Karpas-422 (cell line): ENCODE measurements at regions not wholly inside any gene's neighbourhood (a gene's known extent, or its start where the extent isn't known, plus 50 kb on each side); places are given as distances from the start of the nearest gene placed in this dataset.
"Not testable (repeated sequence)": the region's sequence is repeated elsewhere in the genome, so short reads cannot be mapped to it uniquely, and the experiment has no call there.

Experiments used
- DNase-seq: peaks from one replicate; pipeline ENCODE4 v3.0.0-alpha.2; 2015
- H2AFZ ChIP-seq: fragments of 200-600 bp; sonication (generic); 2 replicates; pipeline ENCODE4 v1.6.1; 2014; ENCODE audit warnings: antibody characterized with exemption, low read length, mixed read lengths
- H3K27ac ChIP-seq: fragments of 200-600 bp; sonication (generic); 2 replicates; pipeline ENCODE4 v1.5.1; 2014; ENCODE audit warnings: mild to moderate bottlenecking, low read length, moderate library complexity
- H3K27me3 ChIP-seq: fragments of 200-600 bp; sonication (generic); 2 replicates; pipeline ENCODE4 v1.6.1; 2014; ENCODE audit warnings: low read length, mixed read lengths
- H3K36me3 ChIP-seq: fragments of 200-600 bp; sonication (generic); 2 replicates; pipeline ENCODE4 v1.6.1; 2014; ENCODE audit warnings: low read length, mixed read lengths; ENCODE audit not compliant: insufficient read depth
- H3K4me1 ChIP-seq: fragments of 200-600 bp; sonication (generic); 2 replicates; pipeline ENCODE4 v1.6.1; 2014; ENCODE audit warnings: mild to moderate bottlenecking, low read length, mixed read lengths
- H3K4me2 ChIP-seq: fragments of 200-600 bp; sonication (generic); 2 replicates; pipeline ENCODE4 v1.6.1; 2014; ENCODE audit warnings: low read length, low read depth, mild to moderate bottlenecking; ENCODE audit not compliant: poor library complexity, severe bottlenecking
- H3K4me3 ChIP-seq: fragments of 200-600 bp; sonication (generic); 2 replicates; pipeline ENCODE4 v1.5.1; 2014; ENCODE audit warnings: mild to moderate bottlenecking, antibody characterized with exemption, low read length, mixed read lengths
- H3K79me2 ChIP-seq: fragments of 200-600 bp; sonication (generic); 2 replicates; pipeline ENCODE4 v1.6.1; 2014; ENCODE audit warnings: mild to moderate bottlenecking, low read length, mixed read lengths
- H3K9ac ChIP-seq: fragments of 200-600 bp; sonication (generic); 2 replicates; pipeline ENCODE4 v1.6.0; 2014; ENCODE audit warnings: low read length
- H3K9me2 ChIP-seq: fragments of 200-600 bp; sonication (generic), shearing (Covaris generic); replicated peaks from 2 replicates; pipeline ENCODE4 v1.6.0; 2014; ENCODE audit warnings: mild to moderate bottlenecking, low read length, moderate library complexity; ENCODE audit not compliant: insufficient read depth
- H3K9me3 ChIP-seq: fragments of 300-700, 200-600 bp; sonication (generic); 2 replicates; pipeline ENCODE4 v1.6.1; 2014; ENCODE audit warnings: low read length, mixed read lengths
- H4K20me1 ChIP-seq: fragments of 200-600 bp; sonication (generic); 2 replicates; pipeline ENCODE4 v1.6.1; 2014; ENCODE audit warnings: mild to moderate bottlenecking, antibody characterized with exemption, low read length, low read depth; ENCODE audit not compliant: insufficient read depth

DNA sequence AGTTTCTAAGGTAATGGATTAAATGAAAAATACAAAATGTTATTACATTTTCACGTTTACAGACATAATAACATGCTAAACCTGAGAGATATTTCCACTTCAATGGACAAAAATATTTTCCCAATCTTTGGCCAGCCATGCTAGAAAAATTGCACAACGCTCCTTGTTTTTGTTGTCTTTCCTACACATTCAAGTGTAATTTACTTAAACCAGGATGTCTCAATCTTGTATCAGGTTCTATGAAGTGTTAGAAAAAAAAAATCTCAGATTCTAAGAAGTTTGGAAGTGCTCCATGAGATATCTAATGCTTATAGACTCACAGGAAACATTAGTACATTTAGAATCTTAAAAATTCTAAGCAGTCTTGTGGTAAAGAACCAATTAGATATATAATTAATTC, 141.8 kb upstream of the SLC35G4 start:
- no peak for DNase-seq
- Histone ChIP-seq H2AFZ (no peak overlapping the region), H3K27me3 (no peaks in the 10 kb centered on the region), H3K36me3 (no peaks in the 10 kb centered on the region), H3K27ac (no peak overlapping the region), H3K4me1 (no peaks in the 10 kb centered on the region), H3K9me2 (no peaks in the 10 kb centered on the region), H3K4me3 (no peak overlapping the region), H4K20me1 (no peaks in the 10 kb centered on the region), H3K4me2 (no peak overlapping the region), H3K79me2 (no peaks in the 10 kb centered on the region), H3K9ac (no peak overlapping the region), H3K9me3 (no peaks in the 10 kb centered on the region)

DNA sequence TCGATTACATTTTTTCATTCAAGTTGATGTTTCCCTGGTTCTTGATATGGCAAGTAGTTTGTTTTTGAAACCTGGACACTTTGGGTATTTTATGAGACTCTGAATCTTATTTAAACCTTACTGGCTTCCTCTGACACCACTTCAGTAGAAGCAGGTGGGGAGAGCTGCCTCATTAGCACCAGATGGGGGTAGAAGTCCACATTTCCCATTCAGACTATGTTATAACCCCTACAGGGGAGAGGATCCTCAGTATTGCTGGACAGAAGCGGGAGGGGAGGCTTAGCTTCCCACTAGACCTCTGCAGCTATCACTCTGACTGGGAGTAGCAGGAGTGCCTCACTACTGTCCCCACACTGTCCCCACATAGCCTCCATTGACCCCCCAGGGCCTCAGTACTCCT, 145.3 kb upstream of the SLC35G4 start:
- DNase-seq: no peak
- Histone ChIP-seq H3K79me2 (no peaks in the 10 kb centered on the region), H4K20me1 (no peaks in the 10 kb centered on the region), H3K4me1 (no peaks in the 10 kb centered on the region), H3K4me3 (no peak overlapping the region), H3K27me3 (no peaks in the 10 kb centered on the region), H3K9ac (no peak overlapping the region), H3K27ac (no peak overlapping the region), H3K36me3 (no peaks in the 10 kb centered on the region), H2AFZ (no peak overlapping the region), H3K9me2 (no peaks in the 10 kb centered on the region), H3K4me2 (no peak overlapping the region), H3K9me3 (no peaks in the 10 kb centered on the region)

DNA sequence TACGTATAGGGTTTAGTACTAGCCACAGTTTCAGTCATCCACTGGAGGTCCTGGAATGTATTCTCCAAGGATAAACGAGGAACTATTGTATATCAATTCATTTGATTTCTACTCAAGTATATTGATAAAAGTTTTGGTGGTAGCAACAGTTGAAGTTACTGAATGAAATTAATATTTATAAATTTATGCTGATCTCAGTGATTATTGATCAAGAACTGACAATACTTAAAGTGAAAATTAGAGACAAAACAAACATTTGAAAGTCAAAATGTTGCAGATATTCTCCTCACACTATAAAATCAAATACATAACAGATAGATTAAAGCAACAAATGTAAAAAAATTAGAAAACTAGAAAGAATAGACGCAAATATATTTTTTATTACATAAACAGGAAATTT, 150.9 kb upstream of the SLC35G4 start:
- Histone ChIP-seq H3K4me1 (no peaks in the 10 kb centered on the region), H3K27me3 (no peaks in the 10 kb centered on the region), H3K4me2 (no peak overlapping the region), H3K9me2 (no peaks in the 10 kb centered on the region), H3K36me3 (no peaks in the 10 kb centered on the region), H3K4me3 (no peak overlapping the region), H2AFZ (no peak overlapping the region), H3K79me2 (no peaks in the 10 kb centered on the region), H3K27ac (no peak overlapping the region), H3K9me3 (no peaks in the 10 kb centered on the region), H3K9ac (no peak overlapping the region), H4K20me1 (no peaks in the 10 kb centered on the region)
- no peak for DNase-seq

DNA sequence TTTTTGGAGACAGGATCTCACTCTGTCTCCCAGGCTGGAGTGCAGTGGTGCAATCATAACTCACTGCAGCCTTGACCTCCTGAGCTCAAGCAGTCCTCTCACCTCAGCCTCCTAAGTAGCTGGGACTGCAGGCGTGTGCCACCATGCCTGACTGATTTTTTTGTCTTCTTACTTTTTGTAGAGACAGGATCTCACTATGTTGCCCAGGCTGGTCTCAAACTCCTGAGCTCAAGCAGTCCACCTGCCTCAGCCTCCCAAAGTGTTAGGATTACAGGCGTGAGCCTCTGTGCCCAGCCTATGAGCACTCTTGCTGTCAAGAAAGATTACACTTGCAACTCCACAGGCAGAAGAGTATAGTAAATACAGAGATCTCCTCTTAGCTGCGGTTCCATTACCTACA, 151.5 kb upstream of the SLC35G4 start:
- H2AFZ ChIP-seq, DNase-seq, H3K27ac ChIP-seq, H3K4me2 ChIP-seq, H3K9me2 ChIP-seq, H3K79me2 ChIP-seq, H3K27me3 ChIP-seq, H3K9ac ChIP-seq, H3K4me1 ChIP-seq, H3K36me3 ChIP-seq, H4K20me1 ChIP-seq, H3K9me3 ChIP-seq, H3K4me3 ChIP-seq: not testable (repeated sequence)

- Histone ChIP-seq H3K9ac (no peak overlapping the region), H3K4me2 (no peak overlapping the region), H2AFZ (no peak overlapping the region), H3K9me3 (no peaks in the 10 kb centered on the region), H3K79me2 (no peaks in the 10 kb centered on the region), H3K36me3 (no peaks in the 10 kb centered on the region), H3K9me2 (no peaks in the 10 kb centered on the region), H3K4me3 (no peak overlapping the region), H3K27ac (no peak overlapping the region), H3K4me1 (no peaks in the 10 kb centered on the region), H4K20me1 (no peaks in the 10 kb centered on the region), H3K27me3 (no peaks in the 10 kb centered on the region)
- DNase-seq: no peak
These were observed 155.4 kb upstream of the SLC35G4 start for GRCh38 chr18:11454040-11454439.

- H3K4me3 ChIP-seq, H3K27me3 ChIP-seq, H3K36me3 ChIP-seq, H3K9me2 ChIP-seq, H3K9ac ChIP-seq, H3K4me2 ChIP-seq, H3K9me3 ChIP-seq, H2AFZ ChIP-seq, H3K27ac ChIP-seq, H3K79me2 ChIP-seq, H4K20me1 ChIP-seq, H3K4me1 ChIP-seq, DNase-seq: not testable (repeated sequence)
These were observed 165.2 kb upstream of the SLC35G4 start for GRCh38 chr18:11444169-11444568.

GRCh38 chr18:11437046-11437445, 172.3 kb upstream of the SLC35G4 start:
- no peak overlapping the region for H3K4me2 ChIP-seq
- H3K9ac ChIP-seq: no peak overlapping the region
- no peak overlapping the region for H2AFZ ChIP-seq
- no peaks in the 10 kb centered on the region for H3K9me2 ChIP-seq
- H3K27ac ChIP-seq: no peak overlapping the region
- no peak overlapping the region for H3K4me3 ChIP-seq
- no peaks in the 10 kb centered on the region for H3K27me3 ChIP-seq
- H3K79me2 ChIP-seq: no peaks in the 10 kb centered on the region
- no peaks in the 10 kb centered on the region for H4K20me1 ChIP-seq
- H3K9me3 ChIP-seq: no peaks in the 10 kb centered on the region
- H3K36me3 ChIP-seq: no peaks in the 10 kb centered on the region
- DNase-seq: no peak
- H3K4me1 ChIP-seq: no peaks in the 10 kb centered on the region

DNA sequence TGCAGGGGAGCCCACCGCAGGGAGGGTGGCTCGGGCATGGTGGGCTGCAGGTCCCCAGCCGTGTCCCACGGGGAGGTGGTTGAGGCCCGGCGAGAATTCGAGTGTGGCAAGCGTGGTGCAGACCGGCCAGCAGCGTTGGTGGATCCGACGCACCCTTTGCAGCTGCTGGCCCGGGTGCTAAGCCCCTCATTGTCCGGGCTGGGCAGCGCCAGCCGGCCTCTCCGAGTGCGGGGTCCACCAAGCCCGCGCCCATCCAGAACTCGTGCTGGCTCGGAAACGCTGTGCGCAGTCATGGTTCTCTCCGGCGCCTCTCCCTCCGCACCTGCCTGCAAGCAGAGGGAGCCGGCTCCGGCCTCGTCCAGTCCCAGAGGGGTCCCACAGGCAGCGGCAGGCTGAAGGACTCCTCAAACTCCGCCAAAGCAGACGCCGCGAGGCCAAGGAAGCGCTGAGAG, 177.0 kb upstream of the SLC35G4 start:
- no peak overlapping the region for H3K27ac ChIP-seq
- no peaks in the 10 kb centered on the region for H3K36me3 ChIP-seq
- no peaks in the 10 kb centered on the region for H3K79me2 ChIP-seq
- H3K27me3 ChIP-seq: no peaks in the 10 kb centered on the region
- H3K9me2 ChIP-seq: no peaks in the 10 kb centered on the region
- H3K4me2 ChIP-seq: no peak overlapping the region
- H3K9ac ChIP-seq: no peak overlapping the region
- H3K4me3 ChIP-seq: no peak overlapping the region
- H4K20me1 ChIP-seq: no peaks in the 10 kb centered on the region
- H3K4me1 ChIP-seq: no peaks in the 10 kb centered on the region
- DNase-seq: no peak
- no peak overlapping the region for H2AFZ ChIP-seq
- H3K9me3 ChIP-seq: no peaks in the 10 kb centered on the region

- no peak for DNase-seq
- Histone ChIP-seq H3K27ac (no peak overlapping the region), H3K9me2 (no peaks in the 10 kb centered on the region), H3K9ac (no peak overlapping the region), H3K27me3 (no peaks in the 10 kb centered on the region), H3K79me2 (no peaks in the 10 kb centered on the region), H3K4me3 (no peak overlapping the region), H2AFZ (no peak overlapping the region), H3K4me2 (no peak overlapping the region), H3K4me1 (no peaks in the 10 kb centered on the region), H3K36me3 (no peaks in the 10 kb centered on the region), H3K9me3 (no peaks in the 10 kb centered on the region), H4K20me1 (no peaks in the 10 kb centered on the region)
These were observed 179.5 kb upstream of the SLC35G4 start for GRCh38 chr18:11429876-11430275.
